ENCODE measurements at regions not wholly inside any gene's neighbourhood (a gene's known extent, or its start where the extent isn't known, plus 50 kb on each side); places are given as distances from the start of the nearest gene placed in this dataset.

GRCh38 chr7:131674131-131674530 is 117.7 kb upstream of the PODXL start:
- peaks cover 56% of the 10 kb centered on the region for H3K27me3 ChIP-seq (ENCODE audit: low read length)
- no TSS peak for BruUV-seq (replicated peaks)
- intact Hi-C loops (cut with micrococcal nuclease) = no loop called here
- CTCF ChIA-PET = no interaction called here
- H3K79me2 ChIP-seq (ENCODE audit: low read length) = no peaks in the 10 kb centered on the region
- POLR2A ChIA-PET (ENCODE audit: unreplicated experiment) = no interaction called here
- H4K20me1 ChIP-seq (ENCODE audit: low read length) = no peaks in the 10 kb centered on the region
- no peaks in the 10 kb centered on the region for H3K9me3 ChIP-seq (ENCODE audit: low read length)
- H3K27ac ChIP-seq (ENCODE audit: low read length) = no peak overlapping the region
- no peak for DNase-seq
- H2AFZ ChIP-seq (ENCODE audit: low read length) = no peak overlapping the region
- no peak overlapping the region for H3K9ac ChIP-seq (ENCODE audit: low read length)
- H3K9me2 ChIP-seq (replicated peaks; ENCODE audit: low read length) = no peaks in the 10 kb centered on the region
- no peak for TF ChIP-seq EZH2phosphoT487 (IDR thresholded peaks at IDR 0.05; ENCODE audit: borderline replicate concordance, low read length)
- TF ChIP-seq CTCF (conservative IDR thresholded peaks at IDR 0.05; ENCODE audit: low read depth, low read length) = no peak
- TF ChIP-seq EZH2 (IDR thresholded peaks at IDR 0.05; ENCODE audit: low read length, unreplicated experiment) = no peak
- H3K4me1 ChIP-seq (ENCODE audit: insufficient read depth, low read length) = no peaks in the 10 kb centered on the region
- no peak overlapping the region for H3K4me2 ChIP-seq (ENCODE audit: low read length)
- H3K36me3 ChIP-seq (ENCODE audit: low read depth, low read length) = no peaks in the 10 kb centered on the region
- no peak for ATAC-seq
- no peaks in the 10 kb centered on the region for H3F3A ChIP-seq (ENCODE audit: low read length, unreplicated experiment)
- no peak overlapping the region for H3K4me3 ChIP-seq (ENCODE audit: low read length)

GRCh38 chr7:131673576-131673975 is 117.1 kb upstream of the PODXL start:
- Histone ChIP-seq H3K27me3 (ENCODE audit: low read length) (peaks cover 56% of the 10 kb centered on the region), H3K4me1 (ENCODE audit: insufficient read depth, low read length) (no peaks in the 10 kb centered on the region), H3K9ac (ENCODE audit: low read length) (no peak overlapping the region), H3K27ac (ENCODE audit: low read length) (no peak overlapping the region), H3K36me3 (ENCODE audit: low read depth, low read length) (no peaks in the 10 kb centered on the region), H3K4me2 (ENCODE audit: low read length) (no peak overlapping the region), H3K9me3 (ENCODE audit: low read length) (no peaks in the 10 kb centered on the region), H2AFZ (ENCODE audit: low read length) (no peak overlapping the region), H3K4me3 (ENCODE audit: low read length) (no peak overlapping the region), H3K9me2 (replicated peaks; ENCODE audit: low read length) (no peaks in the 10 kb centered on the region), H3K79me2 (ENCODE audit: low read length) (no peaks in the 10 kb centered on the region), H3F3A (ENCODE audit: low read length, unreplicated experiment) (no peaks in the 10 kb centered on the region), H4K20me1 (ENCODE audit: low read length) (no peaks in the 10 kb centered on the region)
- ChIA-PET CTCF (no interaction called here), POLR2A (ENCODE audit: unreplicated experiment) (no interaction called here)
- DNase-seq = no peak
- no peak for ATAC-seq
- intact Hi-C loops (cut with micrococcal nuclease) = no loop called here
- TF ChIP-seq EZH2phosphoT487 (IDR thresholded peaks at IDR 0.05; ENCODE audit: borderline replicate concordance, low read length) = no peak
- no peak for TF ChIP-seq EZH2 (IDR thresholded peaks at IDR 0.05; ENCODE audit: low read length, unreplicated experiment)
- TF ChIP-seq CTCF (conservative IDR thresholded peaks at IDR 0.05; ENCODE audit: low read depth, low read length) = no peak
- BruUV-seq (replicated peaks) = no TSS peak

DNA sequence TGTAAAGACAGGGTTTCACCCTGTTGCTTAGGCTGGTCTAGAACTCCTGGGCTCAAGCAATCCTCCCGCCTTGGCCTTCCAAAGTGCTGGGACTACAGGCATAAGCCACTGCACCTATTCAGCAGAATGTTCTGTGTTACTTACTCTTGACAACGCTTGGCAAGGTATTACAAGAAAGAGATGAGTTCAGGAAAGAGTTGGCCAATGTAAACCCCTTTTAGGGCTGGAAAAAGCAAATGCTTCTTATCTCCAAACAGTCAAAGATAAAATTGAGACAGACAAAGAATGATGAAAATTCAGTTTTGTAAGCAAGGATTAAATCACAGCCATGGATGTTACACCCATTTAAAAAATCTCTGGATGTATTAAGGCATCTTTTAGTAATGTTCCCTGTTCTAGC is 114.0 kb upstream of the PODXL start:
- Histone ChIP-seq H3K4me2 (ENCODE audit: low read length) (no peak overlapping the region), H3K4me3 (ENCODE audit: low read length) (no peak overlapping the region), H3K9ac (ENCODE audit: low read length) (no peak overlapping the region), H3K36me3 (ENCODE audit: low read depth, low read length) (no peaks in the 10 kb centered on the region), H3K27ac (ENCODE audit: low read length) (no peak overlapping the region), H3K27me3 (ENCODE audit: low read length) (peaks cover 56% of the 10 kb centered on the region), H4K20me1 (ENCODE audit: low read length) (no peaks in the 10 kb centered on the region), H3K79me2 (ENCODE audit: low read length) (no peaks in the 10 kb centered on the region), H3K9me3 (ENCODE audit: low read length) (no peaks in the 10 kb centered on the region), H3K9me2 (replicated peaks; ENCODE audit: low read length) (no peaks in the 10 kb centered on the region), H3F3A (ENCODE audit: low read length, unreplicated experiment) (no peaks in the 10 kb centered on the region), H2AFZ (ENCODE audit: low read length) (no peak overlapping the region), H3K4me1 (ENCODE audit: insufficient read depth, low read length) (no peaks in the 10 kb centered on the region)
- no TSS peak for BruUV-seq (replicated peaks)
- CTCF ChIA-PET = no interaction called here
- TF ChIP-seq EZH2phosphoT487 (IDR thresholded peaks at IDR 0.05; ENCODE audit: borderline replicate concordance, low read length) (no peak), CTCF (conservative IDR thresholded peaks at IDR 0.05; ENCODE audit: low read depth, low read length) (no peak)
- ATAC-seq = no peak
- POLR2A ChIA-PET (ENCODE audit: unreplicated experiment) = no interaction called here
- DNase-seq = no peak
- intact Hi-C loops (cut with micrococcal nuclease) = no loop called here
